ENCODE measurements at regions not wholly inside any gene's neighbourhood (a gene's known extent, or its start where the extent isn't known, plus 50 kb on each side); places are given as distances from the start of the nearest gene placed in this dataset.
"Not testable (repeated sequence)": the region's sequence is repeated elsewhere in the genome, so short reads cannot be mapped to it uniquely, and the experiment has no call there.

GRCh38 chr2:111527707-111528400 lies 356.1 kb downstream of the ANAPC1 start:
- H3K27me3 Mint-ChIP-seq; H3K4me3 ChIP-seq (ENCODE audit: low read length); H3K27ac ChIP-seq (ENCODE audit: low read depth, low read length); H3K36me3 Mint-ChIP-seq; H3K4me1 ChIP-seq (ENCODE audit: insufficient read depth, low read length); H3K36me3 ChIP-seq (ENCODE audit: insufficient read depth, low read length); H3K9me3 Mint-ChIP-seq; H3K27me3 ChIP-seq (ENCODE audit: insufficient read depth, low read length, poor library complexity, severe bottlenecking); CTCF ChIA-PET; H3K4me3 Mint-ChIP-seq; H3K9me3 ChIP-seq (ENCODE audit: low read length); DNase-seq; POLR2A ChIA-PET: not testable (repeated sequence)
- peak overlapping the region in 1 of 8 donors; percentile 29 for H3K27ac Mint-ChIP-seq
- H3K4me1 Mint-ChIP-seq: peaks cover 5 to 11% (median 9%) of the 10 kb centered on the region in 3 donors

DNA sequence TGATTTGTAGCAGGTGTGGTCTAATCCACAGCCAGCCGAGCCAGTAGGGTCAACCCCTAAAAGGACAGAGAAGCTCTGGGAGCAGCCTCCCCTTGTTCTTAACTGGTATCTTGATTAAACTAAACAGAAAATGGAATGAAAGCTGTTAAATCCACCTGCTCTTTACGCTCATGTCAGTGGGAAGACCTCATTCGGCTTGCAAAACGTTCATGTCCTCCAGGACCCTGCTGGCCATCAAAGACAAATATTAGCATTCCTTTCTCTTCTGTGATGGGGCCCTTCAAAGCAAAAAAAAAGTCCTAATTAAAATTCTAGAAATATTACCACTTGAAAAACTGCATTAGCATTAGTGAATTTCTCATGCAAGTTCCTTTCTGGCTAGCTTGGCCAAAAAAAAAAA lies 355.0 kb downstream of the ANAPC1 start:
- H3K9me3 Mint-ChIP-seq; H3K4me3 ChIP-seq (ENCODE audit: low read length); H3K4me1 ChIP-seq (ENCODE audit: insufficient read depth, low read length); H3K36me3 Mint-ChIP-seq; H3K36me3 ChIP-seq (ENCODE audit: insufficient read depth, low read length); H3K27ac ChIP-seq (ENCODE audit: low read depth, low read length); CTCF ChIA-PET; H3K27ac Mint-ChIP-seq; H3K9me3 ChIP-seq (ENCODE audit: low read length); DNase-seq; H3K4me3 Mint-ChIP-seq; H3K27me3 Mint-ChIP-seq; H3K27me3 ChIP-seq (ENCODE audit: insufficient read depth, low read length, poor library complexity, severe bottlenecking); POLR2A ChIA-PET: not testable (repeated sequence)
- H3K4me1 Mint-ChIP-seq: peaks cover 9 to 17% (median 16%) of the 10 kb centered on the region in 3 donors

GRCh38 chr2:111530239-111530965 lies 353.6 kb downstream of the ANAPC1 start:
- H3K27me3 ChIP-seq (ENCODE audit: insufficient read depth, low read length, poor library complexity, severe bottlenecking); H3K27ac ChIP-seq (ENCODE audit: low read depth, low read length); H3K9me3 ChIP-seq (ENCODE audit: low read length); H3K27me3 Mint-ChIP-seq; CTCF ChIA-PET; H3K36me3 Mint-ChIP-seq; H3K9me3 Mint-ChIP-seq; H3K4me3 ChIP-seq (ENCODE audit: low read length); H3K27ac Mint-ChIP-seq; POLR2A ChIA-PET; H3K36me3 ChIP-seq (ENCODE audit: insufficient read depth, low read length); DNase-seq; H3K4me1 ChIP-seq (ENCODE audit: insufficient read depth, low read length): not testable (repeated sequence)
- H3K4me3 Mint-ChIP-seq: peak overlapping the region in 1 of 7 donors; percentile 14
- peaks cover 18 to 28% (median 27%) of the 10 kb centered on the region in 3 donors for H3K4me1 Mint-ChIP-seq

GRCh38 chr2:111532682-111533556 lies 351.1 kb downstream of the ANAPC1 start:
- H3K27me3 ChIP-seq (ENCODE audit: insufficient read depth, low read length, poor library complexity, severe bottlenecking); H3K9me3 ChIP-seq (ENCODE audit: low read length); DNase-seq; H3K36me3 Mint-ChIP-seq; H3K4me3 ChIP-seq (ENCODE audit: low read length); H3K36me3 ChIP-seq (ENCODE audit: insufficient read depth, low read length); H3K4me1 ChIP-seq (ENCODE audit: insufficient read depth, low read length); H3K27ac ChIP-seq (ENCODE audit: low read depth, low read length); CTCF ChIA-PET; POLR2A ChIA-PET; H3K9me3 Mint-ChIP-seq: not testable (repeated sequence)
- H3K4me3 Mint-ChIP-seq: peak overlapping the region in 3 of 7 donors; percentile 7 to 35 (median 16)
- H3K27me3 Mint-ChIP-seq: peaks cover 1 to 21% of the 10 kb centered on the region in 2 donors
- peaks cover 21 to 45% (median 39%) of the 10 kb centered on the region in 3 donors for H3K4me1 Mint-ChIP-seq
- peak overlapping the region in 3 of 8 donors; percentile 4 to 83 (median 36) for H3K27ac Mint-ChIP-seq

DNA sequence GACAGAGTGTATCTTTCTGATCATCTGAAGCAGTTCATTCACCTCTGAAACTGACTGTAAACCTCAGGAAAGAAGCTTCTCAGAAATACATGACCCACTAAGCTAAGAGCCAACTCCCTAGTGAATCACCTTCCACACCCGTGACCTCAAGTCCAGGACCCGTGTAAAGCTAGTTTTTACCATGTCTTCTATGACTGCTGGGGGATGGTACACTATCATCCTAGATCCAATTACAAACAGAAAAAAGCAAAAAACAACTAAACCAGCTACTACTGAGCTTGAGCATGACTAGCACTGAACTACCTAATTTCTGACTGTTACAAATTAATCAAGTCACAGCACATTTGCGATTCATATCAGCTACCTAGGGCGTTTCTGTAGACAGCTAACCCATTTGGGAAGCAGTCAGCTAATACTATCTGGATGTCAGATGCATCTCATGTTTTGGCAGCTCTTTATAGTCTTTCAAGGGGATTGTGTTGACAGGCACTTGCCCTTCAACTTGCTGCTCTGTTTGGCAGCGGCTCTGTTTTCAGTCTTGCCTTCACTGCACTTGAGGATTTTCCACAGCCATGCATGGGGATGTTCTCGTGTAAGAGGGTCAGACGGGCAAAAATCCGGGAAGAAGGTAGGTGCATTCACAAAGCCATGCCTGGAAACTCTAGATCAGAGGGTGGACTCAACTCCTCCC lies 350.3 kb downstream of the ANAPC1 start:
- peak overlapping the region in 4 of 8 donors; percentile 6 to 73 (median 63) for H3K27ac Mint-ChIP-seq
- H3K4me1 ChIP-seq (ENCODE audit: insufficient read depth, low read length); H3K27ac ChIP-seq (ENCODE audit: low read depth, low read length); CTCF ChIA-PET; H3K9me3 Mint-ChIP-seq; POLR2A ChIA-PET; H3K9me3 ChIP-seq (ENCODE audit: low read length); H3K4me3 ChIP-seq (ENCODE audit: low read length); DNase-seq; H3K27me3 ChIP-seq (ENCODE audit: insufficient read depth, low read length, poor library complexity, severe bottlenecking); H3K36me3 ChIP-seq (ENCODE audit: insufficient read depth, low read length); H3K36me3 Mint-ChIP-seq: not testable (repeated sequence)
- H3K4me3 Mint-ChIP-seq: peak overlapping the region in 6 of 7 donors; percentile 11 to 59 (median 25)
- peaks cover 21 to 45% (median 39%) of the 10 kb centered on the region in 3 donors for H3K4me1 Mint-ChIP-seq
- peaks cover 1 to 17% of the 10 kb centered on the region in 2 donors for H3K27me3 Mint-ChIP-seq

- no peaks in the 10 kb centered on the region for H3K9me3 Mint-ChIP-seq
- ChIA-PET CTCF (no interaction called here), POLR2A (no interaction called here)
- H3K27me3 ChIP-seq (ENCODE audit: insufficient read depth, low read length, poor library complexity, severe bottlenecking): no peaks in the 10 kb centered on the region
- peaks cover 21 to 45% (median 39%) of the 10 kb centered on the region in 3 donors for H3K4me1 Mint-ChIP-seq
- peaks cover 0 to 17% of the 10 kb centered on the region in 2 donors for H3K27me3 Mint-ChIP-seq
- no peaks in the 10 kb centered on the region for H3K36me3 ChIP-seq (ENCODE audit: insufficient read depth, low read length)
- H3K27ac Mint-ChIP-seq: peak overlapping the region in 6 of 8 donors; percentile 6 to 90 (median 72)
- H3K4me3 ChIP-seq (ENCODE audit: low read length): no peak overlapping the region
- peak overlapping the region in 6 of 7 donors; percentile 66 to 89 (median 78) for H3K4me3 Mint-ChIP-seq
- no peaks in the 10 kb centered on the region for H3K9me3 ChIP-seq (ENCODE audit: low read length)
- no peaks in the 10 kb centered on the region for H3K36me3 Mint-ChIP-seq
- no peaks in the 10 kb centered on the region for H3K4me1 ChIP-seq (ENCODE audit: insufficient read depth, low read length)
- no peak overlapping the region for H3K27ac ChIP-seq (ENCODE audit: low read depth, low read length)
- peak in 1 of 5 donors; percentile 51 for DNase-seq
Measured at GRCh38 chr2:111534910-111535352, 349.1 kb downstream of the ANAPC1 start.

DNA sequence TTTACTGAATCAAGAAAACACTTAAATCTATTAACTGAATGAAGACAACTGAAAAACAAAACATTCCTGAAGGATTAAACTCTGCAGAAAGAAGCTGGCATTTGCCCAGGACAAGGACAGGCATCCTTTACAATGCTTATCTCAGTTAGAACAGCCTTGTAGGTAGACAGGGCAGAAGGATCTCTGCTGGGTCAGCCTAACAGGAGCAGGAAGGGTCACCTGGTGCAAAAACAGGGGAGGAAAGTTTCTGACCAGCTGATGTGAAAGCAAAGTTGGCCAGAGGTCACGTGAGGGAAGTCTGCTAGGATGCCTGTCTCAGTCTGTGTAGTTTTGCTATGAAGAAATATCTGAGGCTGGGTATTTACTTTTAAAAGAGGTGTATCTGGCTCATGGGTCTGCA lies 348.6 kb downstream of the ANAPC1 start:
- peak overlapping the region in 1 of 7 donors; percentile 77 for H3K4me3 Mint-ChIP-seq
- H3K9me3 Mint-ChIP-seq: no peaks in the 10 kb centered on the region
- no peaks in the 10 kb centered on the region for H3K4me1 ChIP-seq (ENCODE audit: insufficient read depth, low read length)
- peaks cover 0 to 17% of the 10 kb centered on the region in 2 donors for H3K27me3 Mint-ChIP-seq
- peaks cover 19 to 42% (median 36%) of the 10 kb centered on the region in 3 donors for H3K4me1 Mint-ChIP-seq
- no peaks in the 10 kb centered on the region for H3K27me3 ChIP-seq (ENCODE audit: insufficient read depth, low read length, poor library complexity, severe bottlenecking)
- H3K27ac ChIP-seq (ENCODE audit: low read depth, low read length): no peak overlapping the region
- H3K36me3 ChIP-seq (ENCODE audit: insufficient read depth, low read length): no peaks in the 10 kb centered on the region
- DNase-seq: no peak
- no peaks in the 10 kb centered on the region for H3K36me3 Mint-ChIP-seq
- CTCF ChIA-PET: no interaction called here
- no peaks in the 10 kb centered on the region for H3K9me3 ChIP-seq (ENCODE audit: low read length)
- H3K4me3 ChIP-seq (ENCODE audit: low read length): no peak overlapping the region
- POLR2A ChIA-PET: no interaction called here
- peak overlapping the region in 4 of 8 donors; percentile 27 to 90 (median 32) for H3K27ac Mint-ChIP-seq

Data from CD8-positive, alpha-beta memory T cell (primary cell).